ENCODE measurements at regions not wholly inside any gene's neighbourhood (a gene's known extent, or its start where the extent isn't known, plus 50 kb on each side); places are given as distances from the start of the nearest gene placed in this dataset.

- TF ChIP-seq CTCF (conservative IDR thresholded peaks at IDR 0.05 in 1 of 2, IDR thresholded peaks at IDR 0.05 in 1 of 2; ENCODE audit: extremely low read depth in 1 of 2, insufficient read depth in 1 of 2, low read depth in 1 of 2, low read length in 2 of 2) (no peak), EZH2 (IDR thresholded peaks at IDR 0.05; ENCODE audit: borderline replicate concordance, low read length) (no peak)
Observed at GRCh38 chr5:10099548-10099947, 150.1 kb downstream of the ATPSCKMT start.

Data from mammary epithelial cell (primary cell).